GM21825 (cell line): ENCODE measurements at regions not wholly inside any gene's neighbourhood (a gene's known extent, or its start where the extent isn't known, plus 50 kb on each side); places are given as distances from the start of the nearest gene placed in this dataset.
"Not testable (repeated sequence)": the region's sequence is repeated elsewhere in the genome, so short reads cannot be mapped to it uniquely, and the experiment has no call there.

ENCODE experiments used
- ATAC-seq: cut with Tn5 transposase; IDR thresholded peaks from one replicate; pipeline ENCODE4 v1.9.1; 2021; ENCODE audit warnings: mild to moderate bottlenecking, moderate library complexity; ENCODE audit not compliant: unreplicated experiment

DNA sequence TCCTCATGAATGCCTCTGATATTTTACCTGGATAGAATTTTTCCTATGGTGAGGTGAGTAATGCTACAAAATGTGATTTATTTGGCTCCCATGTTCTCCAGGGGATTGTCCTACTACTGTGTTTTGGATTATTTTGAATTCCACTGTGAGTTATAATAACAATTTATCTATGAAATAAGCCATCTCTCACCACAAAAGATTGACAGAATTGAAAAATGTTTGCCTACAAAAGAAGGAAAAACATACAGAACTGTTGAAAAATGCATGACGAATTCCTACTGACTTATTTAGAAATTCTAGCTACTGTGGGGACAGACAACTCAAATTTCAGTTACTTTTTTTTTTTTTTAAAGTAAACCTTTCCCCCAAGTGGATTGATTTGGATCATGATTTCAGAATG lies 463.7 kb upstream of the GRIN3A start:
- no peak for ATAC-seq

DNA sequence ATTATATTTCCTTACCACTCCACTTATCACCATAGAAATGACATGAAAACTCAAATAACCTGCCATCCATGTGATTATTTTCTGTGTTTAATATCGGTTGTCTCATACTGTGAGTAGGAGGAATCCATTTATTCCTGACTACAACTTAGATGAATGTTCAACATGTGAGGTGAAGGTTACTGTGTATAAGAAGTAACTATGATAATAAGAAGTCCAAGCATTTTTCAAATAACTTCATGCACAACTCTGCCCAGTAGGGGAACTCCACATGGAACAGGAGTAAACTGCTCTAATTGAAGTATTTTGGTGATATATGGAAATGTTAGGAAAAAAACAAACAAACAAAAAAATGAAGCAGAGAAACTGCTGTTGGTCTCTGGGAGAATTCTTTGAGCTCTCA lies 447.5 kb upstream of the GRIN3A start:
- no peak for ATAC-seq

DNA sequence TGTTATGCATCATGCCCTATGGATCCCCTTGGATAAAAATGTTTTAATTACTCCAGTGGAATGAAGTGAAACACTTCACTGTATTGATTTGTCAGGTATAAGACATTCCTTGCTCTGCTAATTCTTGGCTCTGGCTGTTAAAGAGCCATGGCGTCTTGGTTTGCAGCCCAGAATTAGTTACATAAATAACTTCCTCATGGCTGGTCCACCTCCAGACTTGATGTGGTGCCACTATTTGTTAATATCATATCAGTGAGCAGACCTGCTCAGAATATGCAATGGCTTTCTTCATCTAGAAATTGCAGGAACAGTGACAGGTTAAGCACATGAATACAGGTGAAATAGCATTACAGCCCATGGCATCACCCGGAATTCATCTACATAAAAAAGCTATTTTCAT lies 446.9 kb upstream of the GRIN3A start:
- no peak for ATAC-seq

DNA sequence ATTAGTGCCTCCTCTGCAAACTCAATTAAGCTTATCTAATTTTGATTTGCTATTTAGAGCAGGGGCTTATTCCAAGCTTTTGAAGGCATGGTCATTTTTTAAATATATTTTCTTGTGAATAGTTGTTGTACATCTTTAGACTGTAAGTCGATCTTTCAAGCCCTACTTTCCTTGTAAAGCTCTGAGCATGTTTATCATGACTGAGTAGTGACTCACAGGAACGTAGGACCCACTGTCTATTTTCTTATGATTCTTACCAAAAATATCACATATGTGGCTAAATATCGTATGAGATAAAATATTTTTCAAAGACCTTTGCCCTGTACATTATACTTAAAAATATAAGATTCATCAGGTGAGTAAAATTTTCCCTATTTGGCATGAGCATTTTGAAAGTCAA lies 440.4 kb upstream of the GRIN3A start:
- no peak for ATAC-seq

DNA sequence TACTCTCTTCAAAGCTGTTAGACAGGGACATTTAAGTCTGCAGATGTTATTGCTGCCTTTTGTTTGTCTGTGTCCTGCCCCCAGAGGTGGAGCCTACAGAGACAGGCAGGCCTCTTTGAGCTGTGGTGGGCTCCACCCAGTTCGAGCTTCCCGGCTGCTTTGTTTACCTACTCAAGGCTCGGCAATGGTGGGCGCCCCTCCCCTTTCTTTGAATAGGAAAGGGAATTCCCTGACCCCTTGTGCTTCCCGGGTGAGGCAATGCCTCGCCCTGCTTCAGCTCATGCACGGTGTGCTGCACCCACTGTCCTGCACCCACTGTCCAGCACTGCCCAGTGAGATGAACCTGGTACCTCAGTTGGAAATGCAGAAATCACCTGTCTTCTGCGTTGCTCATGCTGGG lies 435.8 kb upstream of the GRIN3A start:
- ATAC-seq: not testable (repeated sequence)

DNA sequence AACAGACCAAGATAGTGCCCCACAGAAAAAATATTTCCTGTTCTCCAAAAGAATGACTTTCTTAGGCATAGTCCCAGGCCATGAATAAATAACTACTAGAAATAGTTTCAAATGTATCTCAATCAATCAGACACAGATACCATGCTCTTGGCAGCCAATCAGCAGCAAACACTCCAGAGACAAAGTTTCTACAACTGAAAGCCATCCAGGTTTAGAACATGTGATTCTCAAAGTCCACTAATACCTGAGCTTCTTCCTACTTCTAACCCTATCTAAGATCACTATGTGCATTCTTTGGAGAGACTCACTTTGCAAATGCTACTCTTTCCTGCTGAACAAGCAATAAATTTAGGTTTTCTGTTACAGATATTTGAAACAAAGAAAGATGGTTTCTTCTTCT lies 425.8 kb upstream of the GRIN3A start:
- no peak for ATAC-seq

DNA sequence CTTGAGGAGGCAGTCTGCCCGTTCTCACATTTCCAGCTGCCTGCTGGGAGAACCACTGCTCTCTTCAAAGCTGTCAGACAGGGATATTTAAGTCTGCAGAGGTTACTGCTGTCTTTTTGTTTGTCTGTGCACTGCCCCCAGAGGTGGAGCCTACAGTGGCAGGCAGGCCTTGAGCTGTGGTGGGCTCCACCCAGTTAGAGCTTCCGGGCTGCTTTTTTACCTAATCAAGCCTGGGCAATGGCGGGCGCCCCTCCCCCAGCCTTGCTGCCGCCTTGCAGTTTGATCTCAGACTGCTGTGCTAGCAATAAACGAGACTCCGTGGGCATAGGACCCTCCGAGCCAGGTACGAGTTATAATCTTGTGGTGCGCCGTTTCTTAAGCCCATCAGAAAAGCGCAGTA lies 414.6 kb upstream of the GRIN3A start:
- ATAC-seq: not testable (repeated sequence)

DNA sequence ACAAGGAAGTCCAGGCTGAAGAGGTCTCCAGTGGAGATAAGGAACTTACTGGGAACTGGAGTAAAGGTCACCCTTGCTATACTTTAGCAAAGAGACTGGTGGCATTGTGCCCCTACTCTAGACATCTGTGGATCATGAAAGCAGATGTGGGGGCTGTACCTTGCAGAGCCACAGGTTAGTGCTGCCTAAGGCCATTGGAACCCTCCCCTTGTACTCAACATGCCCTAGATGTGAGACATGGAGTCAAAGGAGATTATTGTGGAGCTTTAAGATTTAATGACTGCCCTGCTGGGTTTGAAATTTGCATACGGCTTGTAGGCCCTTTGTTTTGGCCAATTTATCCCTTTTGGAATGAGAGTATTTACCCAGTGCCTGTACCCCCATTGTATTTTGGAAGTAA lies 397.3 kb upstream of the GRIN3A start:
- ATAC-seq: no peak

DNA sequence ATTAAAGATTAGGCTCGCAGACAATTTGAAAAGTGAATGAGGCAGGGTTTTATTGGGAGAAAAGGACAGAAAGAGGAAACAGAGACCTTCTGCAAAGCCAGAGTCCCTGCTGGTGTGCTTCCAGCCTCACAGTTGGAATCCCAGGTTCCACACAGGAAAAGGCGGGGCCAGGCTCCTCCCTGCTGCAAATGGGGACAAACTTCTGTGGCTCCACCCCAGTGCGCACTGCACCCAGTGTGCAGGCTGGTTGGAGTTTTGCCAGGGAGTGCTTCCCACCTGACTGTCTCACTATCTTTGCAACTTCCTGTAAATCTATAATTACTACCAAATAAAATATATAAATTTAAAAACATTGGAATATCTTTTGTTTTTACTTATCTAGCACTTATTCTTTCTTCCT lies 386.0 kb upstream of the GRIN3A start:
- ATAC-seq: no peak

DNA sequence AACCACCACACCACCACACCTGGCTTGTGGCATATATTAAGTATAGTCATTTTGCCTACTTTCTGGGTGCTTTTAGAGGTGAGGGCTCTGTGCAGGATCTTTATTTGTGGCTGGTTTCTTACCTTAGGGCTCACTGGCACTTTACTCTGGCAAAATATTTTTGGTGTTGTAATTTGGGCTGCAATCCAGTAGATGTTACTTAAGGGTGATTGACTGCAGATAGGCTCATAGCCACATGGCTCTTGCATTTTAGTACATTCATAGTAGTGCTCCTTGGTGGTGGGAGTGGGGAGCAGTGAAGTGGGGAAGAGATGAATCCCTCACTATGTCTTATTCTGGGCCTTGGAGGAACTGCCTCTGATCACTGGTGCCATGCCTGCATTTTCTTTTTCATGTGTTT lies 376.1 kb upstream of the GRIN3A start:
- no peak for ATAC-seq

DNA sequence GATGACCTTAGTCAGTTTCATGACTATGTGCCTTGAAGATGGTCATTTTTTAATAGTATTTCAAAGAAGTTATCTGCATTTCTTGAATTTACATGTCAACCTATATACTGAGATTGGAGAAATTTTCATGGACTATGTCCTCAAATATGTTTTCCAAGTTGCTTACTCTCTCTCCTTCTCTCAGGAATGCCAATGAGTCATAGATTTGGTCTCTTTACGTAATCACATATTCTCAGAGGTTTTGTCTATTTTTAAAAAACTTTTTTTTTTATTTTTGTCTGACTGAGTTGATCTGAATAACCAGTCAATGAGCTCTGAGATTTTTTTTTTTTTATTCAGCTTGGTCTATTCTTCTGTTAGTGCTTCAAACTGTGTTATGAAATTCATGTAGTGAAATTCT lies 374.7 kb upstream of the GRIN3A start:
- no peak for ATAC-seq

DNA sequence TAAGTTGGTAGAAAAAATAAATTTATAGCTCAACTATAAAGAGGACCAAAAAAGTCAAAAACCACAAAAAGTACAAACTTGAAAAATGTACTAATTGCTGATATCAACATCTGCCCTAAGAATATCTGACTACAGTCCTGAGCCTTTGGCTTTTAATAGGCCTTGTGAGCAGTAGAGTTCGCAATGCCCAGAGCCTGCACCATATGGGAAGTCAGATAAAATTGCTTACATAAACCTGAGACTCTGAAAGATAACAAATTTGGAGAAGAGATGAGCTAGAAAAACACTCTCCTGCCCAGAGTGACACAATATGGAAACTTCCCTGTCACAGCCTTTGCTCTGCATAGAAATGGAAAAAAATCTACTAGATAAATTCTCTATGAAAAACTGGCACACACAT lies 368.0 kb upstream of the GRIN3A start:
- ATAC-seq: no peak

DNA sequence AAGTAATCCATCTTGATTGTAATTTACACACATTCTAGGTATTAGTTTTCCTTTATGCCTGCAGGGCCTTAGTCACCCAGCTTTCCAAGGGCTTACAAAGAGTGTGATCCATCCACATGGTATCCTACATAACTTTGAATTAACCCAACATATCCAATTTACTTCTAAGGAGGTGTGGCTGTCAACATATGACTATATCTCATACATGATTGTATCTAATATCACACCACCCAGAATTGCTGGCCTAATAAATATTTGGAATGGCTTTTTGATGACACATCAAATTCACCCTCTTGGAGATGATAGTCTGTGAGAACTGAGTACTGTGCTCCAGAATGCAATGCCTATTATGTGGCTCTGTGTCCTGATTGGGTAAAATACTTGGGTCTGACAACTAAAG lies 363.3 kb upstream of the GRIN3A start:
- ATAC-seq: no peak

DNA sequence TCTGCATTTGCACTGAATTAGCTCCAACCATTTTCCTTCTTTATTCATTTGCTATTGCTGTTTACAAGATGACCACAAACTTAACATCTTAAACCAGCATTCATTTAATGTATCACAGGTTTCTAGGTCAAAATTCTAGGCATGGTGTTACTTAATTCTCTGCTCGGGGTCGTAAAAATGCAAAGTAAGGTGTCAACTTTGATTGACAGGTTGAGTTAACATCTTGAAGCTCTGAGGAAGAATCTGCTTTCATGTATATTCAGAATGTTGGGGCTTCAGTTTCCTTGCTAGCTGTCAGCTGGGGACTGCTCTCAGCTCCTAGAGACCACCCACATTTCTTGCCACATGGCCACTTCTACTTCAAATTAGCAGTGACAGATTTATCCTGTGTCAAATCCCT lies 348.7 kb upstream of the GRIN3A start:
- no peak for ATAC-seq

DNA sequence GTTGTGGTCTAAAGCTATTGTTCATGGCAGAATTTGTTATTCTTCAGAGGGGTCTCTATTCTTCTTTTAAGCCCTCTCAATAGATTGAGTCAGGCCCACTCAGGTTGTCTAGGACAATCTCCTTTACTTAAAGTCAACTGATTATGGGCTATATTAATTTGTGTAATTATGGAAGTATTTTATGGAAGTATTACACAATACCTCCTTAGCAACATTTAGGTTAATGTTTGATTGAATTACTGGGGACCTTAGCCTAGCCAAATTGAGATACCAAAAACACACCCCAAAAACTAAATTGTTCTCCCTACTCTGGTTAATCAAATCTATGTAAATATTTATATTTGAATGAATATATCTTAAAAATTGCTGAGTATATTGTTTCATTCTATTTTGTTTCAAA lies 347.1 kb upstream of the GRIN3A start:
- no peak for ATAC-seq

DNA sequence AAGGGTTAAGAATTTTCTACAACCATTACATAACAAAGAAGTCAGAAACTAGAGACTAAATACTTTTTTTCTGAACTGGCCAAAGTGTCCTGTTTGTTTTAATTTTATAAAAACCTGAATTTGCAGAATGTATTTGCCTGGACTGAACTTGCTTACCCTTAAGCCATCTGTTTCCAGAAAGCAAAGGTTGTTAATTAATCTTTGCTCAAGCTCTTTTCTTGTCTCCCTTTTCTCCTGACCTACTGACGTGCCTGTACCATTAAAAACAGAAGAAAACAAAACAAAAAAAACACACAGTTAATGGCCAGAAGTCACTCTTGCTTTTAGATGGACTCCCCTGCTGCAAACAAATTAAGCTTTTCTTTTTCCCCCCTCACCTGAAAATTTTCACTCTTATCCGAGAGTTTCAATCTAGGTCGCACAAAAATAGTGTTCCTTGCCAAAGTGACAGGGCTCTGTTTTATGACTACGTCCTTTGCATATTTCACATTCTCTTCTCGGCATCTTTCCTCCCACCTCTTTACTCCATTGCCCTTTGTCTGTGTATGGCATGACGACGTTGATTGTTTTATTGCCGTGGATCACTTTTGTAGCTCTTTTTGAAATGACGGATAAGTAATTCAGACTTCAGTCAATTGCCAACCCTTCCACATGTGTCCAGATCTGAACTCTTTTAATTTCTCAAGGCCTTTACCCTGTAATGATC lies 333.8 kb upstream of the GRIN3A start:
- no peak for ATAC-seq

DNA sequence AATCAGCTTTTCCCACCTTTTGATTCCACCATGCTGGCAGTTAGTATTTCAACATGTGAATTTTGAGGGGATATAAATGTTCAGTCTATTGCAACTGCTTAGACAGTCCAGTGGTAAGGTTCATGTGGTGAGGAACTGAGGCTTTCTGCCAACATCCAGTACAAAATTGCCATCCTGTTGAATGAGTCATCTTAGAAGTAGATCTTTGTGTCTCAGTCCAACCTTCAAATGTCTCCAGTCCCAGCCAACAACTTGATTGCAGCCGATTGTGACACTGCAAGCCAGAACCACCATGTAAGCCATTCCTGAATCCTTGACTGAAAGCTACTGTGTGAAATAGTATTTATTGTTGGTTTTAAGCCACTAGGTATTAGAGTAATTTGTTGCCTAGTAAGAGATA lies 331.5 kb upstream of the GRIN3A start:
- no peak for ATAC-seq

DNA sequence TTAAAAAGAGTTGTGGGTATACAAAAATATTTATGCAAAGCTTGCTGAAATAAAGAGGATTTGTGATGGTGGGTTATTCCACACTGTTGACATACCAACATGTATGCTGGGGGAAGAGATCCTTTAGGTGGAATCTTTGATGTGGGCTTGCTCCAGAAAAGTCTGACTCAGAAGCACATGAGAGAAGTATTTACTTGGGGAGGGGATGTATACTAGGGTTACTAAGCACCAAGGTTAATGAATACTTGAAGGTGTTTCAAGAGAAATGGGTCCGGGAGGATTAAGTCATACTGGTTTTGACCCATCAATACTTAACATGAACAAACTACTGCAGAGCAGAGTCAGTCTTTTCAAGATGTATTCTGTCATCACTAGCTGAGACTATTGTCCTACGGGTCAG lies 316.4 kb upstream of the GRIN3A start:
- no peak for ATAC-seq

DNA sequence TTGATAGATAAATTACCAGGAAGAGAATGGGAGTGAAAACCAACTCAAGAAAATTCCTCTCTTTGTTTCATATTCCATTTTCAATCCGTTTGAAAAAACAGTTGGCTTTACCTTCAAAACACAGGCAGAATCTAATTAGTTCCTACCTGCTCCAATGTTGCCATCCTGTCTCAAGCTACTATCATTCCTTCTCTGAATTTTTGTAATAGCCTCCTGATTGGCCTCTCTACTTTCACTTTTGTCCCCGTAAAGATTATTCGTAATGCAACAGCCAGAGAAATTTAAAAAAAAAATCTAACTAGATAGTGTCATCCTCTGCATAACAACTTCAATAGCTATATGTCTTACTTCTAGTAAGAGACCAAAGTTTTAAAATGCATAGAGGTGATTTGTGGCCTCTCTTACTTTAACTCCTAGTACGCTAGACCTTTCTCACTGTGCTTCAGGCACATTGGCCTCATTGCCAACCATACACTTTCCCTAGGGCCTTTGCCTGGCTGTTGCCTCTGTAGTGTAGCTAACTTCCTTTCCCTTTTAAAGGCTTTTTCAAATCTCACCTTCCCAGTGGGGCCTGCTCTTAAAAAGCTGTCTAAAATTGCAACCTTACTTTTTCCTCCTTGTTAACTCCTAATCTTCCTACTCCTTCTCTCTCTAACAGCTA lies 311.3 kb upstream of the GRIN3A start:
- no peak for ATAC-seq

DNA sequence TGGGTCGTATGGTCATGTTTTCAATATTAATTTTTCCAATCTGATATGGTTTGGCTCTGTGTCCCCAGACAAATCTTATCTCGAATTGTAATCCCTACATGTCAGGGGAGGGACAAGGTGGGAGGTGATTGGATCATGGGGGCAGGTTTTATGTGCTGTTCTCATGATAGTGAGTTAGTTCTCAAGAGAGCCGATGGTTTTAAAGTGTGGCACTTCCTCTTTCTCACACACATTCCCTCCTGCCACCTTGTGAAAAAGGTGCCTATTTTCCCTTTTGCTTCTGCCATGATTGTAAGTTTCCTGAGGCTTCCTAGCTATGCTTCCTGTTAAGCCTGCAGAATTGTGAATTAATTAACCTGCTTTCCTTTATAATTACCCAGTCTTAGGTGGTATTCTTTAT lies 309.1 kb upstream of the GRIN3A start:
- no peak for ATAC-seq

DNA sequence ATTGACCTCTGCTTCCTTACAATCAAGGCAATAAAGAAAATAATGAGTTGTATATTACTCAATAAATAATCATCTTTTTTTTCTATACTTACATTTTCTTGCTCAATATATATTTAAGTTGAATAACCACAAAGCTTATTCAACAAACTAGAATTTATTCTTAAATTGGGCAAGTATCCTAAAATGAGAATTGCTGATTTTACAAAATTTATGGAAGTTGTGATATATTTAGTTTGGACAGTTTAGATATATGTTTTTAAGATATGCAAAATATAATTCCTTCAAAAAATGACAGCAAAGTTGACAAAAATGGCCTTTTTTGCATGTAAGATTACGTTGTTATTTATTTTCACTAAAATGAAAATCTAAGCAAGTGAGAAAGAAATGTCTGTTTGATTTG lies 305.7 kb upstream of the GRIN3A start:
- ATAC-seq: no peak

DNA sequence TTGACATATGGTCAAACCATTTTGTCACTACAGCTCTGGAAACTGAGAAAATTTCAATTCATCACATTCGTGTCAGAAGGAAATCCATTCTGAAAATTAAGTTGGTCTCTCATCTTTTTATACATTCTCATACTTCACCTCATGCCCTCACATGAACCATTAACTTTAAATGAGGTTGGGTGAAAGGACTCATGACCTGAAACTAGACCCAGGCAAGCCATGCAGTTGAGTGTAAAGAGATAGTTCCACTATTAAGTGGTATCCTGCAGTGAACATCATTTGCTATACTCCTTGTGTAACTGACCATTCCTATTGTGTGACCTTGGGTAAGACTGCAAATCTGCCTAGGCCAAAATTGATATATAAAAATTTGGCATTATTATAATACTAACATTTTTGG lies 299.6 kb upstream of the GRIN3A start:
- no peak for ATAC-seq

DNA sequence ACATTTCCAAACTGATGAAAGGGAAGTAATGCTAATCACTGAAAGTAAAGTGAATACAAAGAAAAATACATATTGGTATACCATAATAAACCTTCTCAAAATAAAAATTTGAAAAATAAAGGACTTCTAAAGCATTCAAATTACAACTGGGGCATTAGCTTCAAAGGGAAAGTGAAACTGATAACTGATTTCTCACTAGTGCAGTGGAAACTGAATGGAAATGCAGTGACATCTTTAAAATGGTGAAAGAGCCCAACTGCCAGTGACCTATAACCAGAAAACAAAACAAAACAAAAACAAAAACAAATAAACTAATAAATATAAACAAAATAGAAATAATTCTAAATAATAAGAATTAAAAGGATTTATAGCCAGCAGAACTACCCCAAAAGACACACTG lies 297.5 kb upstream of the GRIN3A start:
- ATAC-seq: peak; percentile 75
